ENCODE measurements at regions not wholly inside any gene's neighbourhood (a gene's known extent, or its start where the extent isn't known, plus 50 kb on each side); places are given as distances from the start of the nearest gene placed in this dataset.
"Not testable (repeated sequence)": the region's sequence is repeated elsewhere in the genome, so short reads cannot be mapped to it uniquely, and the experiment has no call there.

GRCh38 chr9:108776920-108777639, 78.7 kb downstream of the ACTL7B start:
- Histone ChIP-seq H3K4me3 (replicated peaks in 1 of 2; ENCODE audit: low read depth in 1 of 2, low read length in 2 of 2) (no peak overlapping the region), H4K20me1 (ENCODE audit: insufficient read depth) (no peaks in the 10 kb centered on the region), H2AFZ (ENCODE audit: low read depth, low read length, poor library complexity, severe bottlenecking) (no peak overlapping the region), H3K27me3 (ENCODE audit: insufficient read depth, low read length) (no peaks in the 10 kb centered on the region), H3K9me2 (ENCODE audit: insufficient read depth) (no peaks in the 10 kb centered on the region), H3K9ac (ENCODE audit: low read length) (no peak overlapping the region), H3K79me2 (ENCODE audit: insufficient read depth, low read length) (no peaks in the 10 kb centered on the region), H3K4me1 (ENCODE audit: control insufficient read depth in 1 of 2, insufficient read depth in 2 of 2, low read length in 2 of 2) (peaks cover 0 to 3% of the 10 kb centered on the region in 2 experiments; a peak in 1 of 4 replicates), H3K9me3 (ENCODE audit: control insufficient read depth in 1 of 2, insufficient read depth in 1 of 2, low read depth in 1 of 2, low read length in 2 of 2) (no peaks in the 10 kb centered on the region), H3K27ac (ENCODE audit: low read depth, low read length) (no peak overlapping the region), H3K4me2 (ENCODE audit: low read length) (no peak overlapping the region), H3K36me3 (ENCODE audit: control insufficient read depth in 1 of 2, insufficient read depth in 2 of 2, low read length in 2 of 2) (no peaks in the 10 kb centered on the region)
- ChIA-PET POLR2A (interaction anchor here (0.6 kb wide), 1 partner anchor 153 kb away, joined by 3 read pairs; no protein-coding TSS in a partner anchor), CTCF (interaction anchor here (1.0 kb wide), 2 partner anchors 37 to 177 kb away, joined by 5 to 15 read pairs; no protein-coding TSS in a partner anchor), RAD21 (ENCODE audit: low non-redundant PET in 1 of 2, low total read pairs in 2 of 2, uncharacterized antibody in 2 of 2, unreplicated experiment in 2 of 2) (interaction anchor here in 1 of 2 experiments (0.9 kb wide), 1 partner anchor 37 kb away, joined by 4 read pairs; no protein-coding TSS in a partner anchor)
- TF ChIP-seq CTCF (IDR thresholded peaks at IDR 0.05 in 2 of 3, conservative IDR thresholded peaks at IDR 0.05 in 1 of 3; ENCODE audit: borderline replicate concordance in 1 of 3, insufficient read depth in 1 of 3, low read depth in 2 of 3, low read length in 2 of 3) (peak; percentile 47 to 58 (median 52); a peak in 5 of 6 replicates), ZFX (IDR thresholded peaks at IDR 0.05) (no peak), SRF (IDR thresholded peaks at IDR 0.05; ENCODE audit: low read depth) (no peak), RAD21 (IDR thresholded peaks at IDR 0.05; ENCODE audit: low read depth) (peak; percentile 61)
- DNase-seq (ENCODE audit: low read depth, low spot score), result no peak
- intact Hi-C loops (cut with micrococcal nuclease), result loop anchor here (1.0 kb wide), 1 partner anchor 37 kb away; no protein-coding TSS in a partner anchor
- BruUV-seq (replicated peaks), result no TSS peak
- peak; percentile 70 for ATAC-seq

DNA sequence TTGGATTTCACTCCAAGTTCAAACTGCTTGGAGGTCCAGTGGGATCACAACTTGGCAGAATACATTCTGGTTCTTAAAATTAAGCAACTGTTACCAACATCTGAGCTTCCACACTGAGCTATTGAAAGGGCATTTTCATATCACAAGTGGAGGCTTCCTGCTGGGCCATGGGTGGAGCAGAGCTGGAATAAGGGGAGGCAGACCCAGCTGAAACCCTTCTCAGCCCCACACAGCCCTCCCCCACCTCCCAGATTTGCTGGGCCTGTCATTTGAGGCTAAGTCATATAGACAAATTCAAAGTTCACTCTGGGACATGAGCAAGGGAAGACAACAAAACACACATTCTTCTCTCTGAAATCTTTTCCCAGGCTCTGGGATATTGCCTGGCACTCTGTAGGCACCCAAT, 79.9 kb downstream of the ACTL7B start:
- Histone ChIP-seq H3K36me3 (ENCODE audit: control insufficient read depth in 1 of 2, insufficient read depth in 2 of 2, low read length in 2 of 2) (no peaks in the 10 kb centered on the region), H3K27ac (ENCODE audit: low read depth, low read length) (no peak overlapping the region), H3K9ac (ENCODE audit: low read length) (no peak overlapping the region), H3K4me3 (replicated peaks in 1 of 2; ENCODE audit: low read depth in 1 of 2, low read length in 2 of 2) (no peak overlapping the region), H3K4me2 (ENCODE audit: low read length) (no peak overlapping the region), H3K4me1 (ENCODE audit: control insufficient read depth in 1 of 2, insufficient read depth in 2 of 2, low read length in 2 of 2) (peaks cover 0 to 3% of the 10 kb centered on the region in 2 experiments; a peak in 1 of 4 replicates), H3K79me2 (ENCODE audit: insufficient read depth, low read length) (no peaks in the 10 kb centered on the region), H3K27me3 (ENCODE audit: insufficient read depth, low read length) (no peaks in the 10 kb centered on the region), H2AFZ (ENCODE audit: low read depth, low read length, poor library complexity, severe bottlenecking) (no peak overlapping the region), H3K9me3 (ENCODE audit: control insufficient read depth in 1 of 2, insufficient read depth in 1 of 2, low read depth in 1 of 2, low read length in 2 of 2) (no peaks in the 10 kb centered on the region), H3K9me2 (ENCODE audit: insufficient read depth) (no peaks in the 10 kb centered on the region), H4K20me1 (ENCODE audit: insufficient read depth) (no peaks in the 10 kb centered on the region)
- ChIA-PET POLR2A (no interaction called here), CTCF (no interaction called here), RAD21 (ENCODE audit: low non-redundant PET in 1 of 2, low total read pairs in 2 of 2, uncharacterized antibody in 2 of 2, unreplicated experiment in 2 of 2) (no interaction called here)
- BruUV-seq (replicated peaks), result no TSS peak
- intact Hi-C loops (cut with micrococcal nuclease), result no loop called here
- DNase-seq (ENCODE audit: low read depth, low spot score) (no peak), ATAC-seq (no peak)
- TF ChIP-seq, protein P1, sequence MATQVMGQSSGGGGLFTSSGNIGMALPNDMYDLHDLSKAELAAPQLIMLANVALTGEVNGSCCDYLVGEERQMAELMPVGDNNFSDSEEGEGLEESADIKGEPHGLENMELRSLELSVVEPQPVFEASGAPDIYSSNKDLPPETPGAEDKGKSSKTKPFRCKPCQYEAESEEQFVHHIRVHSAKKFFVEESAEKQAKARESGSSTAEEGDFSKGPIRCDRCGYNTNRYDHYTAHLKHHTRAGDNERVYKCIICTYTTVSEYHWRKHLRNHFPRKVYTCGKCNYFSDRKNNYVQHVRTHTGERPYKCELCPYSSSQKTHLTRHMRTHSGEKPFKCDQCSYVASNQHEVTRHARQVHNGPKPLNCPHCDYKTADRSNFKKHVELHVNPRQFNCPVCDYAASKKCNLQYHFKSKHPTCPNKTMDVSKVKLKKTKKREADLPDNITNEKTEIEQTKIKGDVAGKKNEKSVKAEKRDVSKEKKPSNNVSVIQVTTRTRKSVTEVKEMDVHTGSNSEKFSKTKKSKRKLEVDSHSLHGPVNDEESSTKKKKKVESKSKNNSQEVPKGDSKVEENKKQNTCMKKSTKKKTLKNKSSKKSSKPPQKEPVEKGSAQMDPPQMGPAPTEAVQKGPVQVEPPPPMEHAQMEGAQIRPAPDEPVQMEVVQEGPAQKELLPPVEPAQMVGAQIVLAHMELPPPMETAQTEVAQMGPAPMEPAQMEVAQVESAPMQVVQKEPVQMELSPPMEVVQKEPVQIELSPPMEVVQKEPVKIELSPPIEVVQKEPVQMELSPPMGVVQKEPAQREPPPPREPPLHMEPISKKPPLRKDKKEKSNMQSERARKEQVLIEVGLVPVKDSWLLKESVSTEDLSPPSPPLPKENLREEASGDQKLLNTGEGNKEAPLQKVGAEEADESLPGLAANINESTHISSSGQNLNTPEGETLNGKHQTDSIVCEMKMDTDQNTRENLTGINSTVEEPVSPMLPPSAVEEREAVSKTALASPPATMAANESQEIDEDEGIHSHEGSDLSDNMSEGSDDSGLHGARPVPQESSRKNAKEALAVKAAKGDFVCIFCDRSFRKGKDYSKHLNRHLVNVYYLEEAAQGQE (IDR thresholded peaks at IDR 0.05; ENCODE audit: low read depth), result no peak

DNA sequence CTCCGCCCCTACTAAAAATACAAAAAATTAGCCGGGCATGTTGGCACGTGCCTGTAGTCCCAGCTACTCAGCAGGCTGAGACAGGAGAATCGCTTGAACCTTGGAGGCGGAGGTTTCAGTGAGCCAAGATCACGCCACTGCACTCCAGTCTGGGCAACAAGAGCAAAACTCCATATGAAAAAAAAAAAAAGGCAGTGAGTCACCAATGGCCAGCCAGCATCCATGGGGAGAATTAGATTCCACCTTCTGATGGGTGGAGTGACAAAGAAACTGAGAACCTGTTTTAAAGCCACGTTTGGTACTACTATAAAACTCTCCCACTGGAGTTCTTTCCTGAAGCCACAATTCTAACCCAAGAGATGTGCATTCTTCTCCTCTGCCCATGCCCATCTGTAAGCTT, 81.7 kb downstream of the ACTL7B start:
- ATAC-seq; H3K36me3 ChIP-seq (ENCODE audit: control insufficient read depth in 1 of 2, insufficient read depth in 2 of 2, low read length in 2 of 2); H3K4me2 ChIP-seq (ENCODE audit: low read length); H3K79me2 ChIP-seq (ENCODE audit: insufficient read depth, low read length); H3K4me3 ChIP-seq (replicated peaks in 1 of 2; ENCODE audit: low read depth in 1 of 2, low read length in 2 of 2); H3K9me2 ChIP-seq (ENCODE audit: insufficient read depth); H3K27me3 ChIP-seq (ENCODE audit: insufficient read depth, low read length); H3K27ac ChIP-seq (ENCODE audit: low read depth, low read length); H3K9ac ChIP-seq (ENCODE audit: low read length); H3K9me3 ChIP-seq (ENCODE audit: control insufficient read depth in 1 of 2, insufficient read depth in 1 of 2, low read depth in 1 of 2, low read length in 2 of 2); H2AFZ ChIP-seq (ENCODE audit: low read depth, low read length, poor library complexity, severe bottlenecking); intact Hi-C loops (cut with micrococcal nuclease); H4K20me1 ChIP-seq (ENCODE audit: insufficient read depth); DNase-seq (ENCODE audit: low read depth, low spot score); BruUV-seq (replicated peaks); POLR2A ChIA-PET; RAD21 ChIA-PET (ENCODE audit: low non-redundant PET in 1 of 2, low total read pairs in 2 of 2, uncharacterized antibody in 2 of 2, unreplicated experiment in 2 of 2); H3K4me1 ChIP-seq (ENCODE audit: control insufficient read depth in 1 of 2, insufficient read depth in 2 of 2, low read length in 2 of 2): not testable (repeated sequence)
- CTCF ChIA-PET, result interaction anchor here (1.1 to 1.3 kb wide), 2 partner anchors 13 to 180 kb away, joined by 3 read pairs; no protein-coding TSS in a partner anchor

Measured in HCT116 (cell line).